ENCODE measurements at regions not wholly inside any gene's neighbourhood (a gene's known extent, or its start where the extent isn't known, plus 50 kb on each side); places are given as distances from the start of the nearest gene placed in this dataset.
"Not testable (repeated sequence)": the region's sequence is repeated elsewhere in the genome, so short reads cannot be mapped to it uniquely, and the experiment has no call there.

DNA sequence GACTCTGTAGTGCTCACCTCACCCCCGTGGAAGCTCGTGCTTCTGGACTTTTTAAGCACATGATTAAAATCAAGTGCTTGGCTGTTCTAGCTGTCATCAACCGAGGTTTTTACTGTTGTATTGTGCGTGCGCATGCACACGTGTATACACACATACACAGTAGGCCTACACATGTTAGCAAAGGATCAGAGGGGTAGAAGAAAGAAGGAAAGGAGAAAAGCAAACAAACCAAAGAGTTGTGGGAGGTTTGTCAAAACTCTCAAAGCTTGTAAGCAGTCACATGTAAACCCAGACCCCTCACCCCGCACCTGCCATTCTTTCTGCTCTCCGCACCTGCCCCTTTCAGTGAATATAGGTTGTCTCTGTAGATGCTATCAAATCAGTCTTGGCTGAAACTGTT is 311.8 kb downstream of the HS3ST1 start:
- DNase-seq, result no peak

DNA sequence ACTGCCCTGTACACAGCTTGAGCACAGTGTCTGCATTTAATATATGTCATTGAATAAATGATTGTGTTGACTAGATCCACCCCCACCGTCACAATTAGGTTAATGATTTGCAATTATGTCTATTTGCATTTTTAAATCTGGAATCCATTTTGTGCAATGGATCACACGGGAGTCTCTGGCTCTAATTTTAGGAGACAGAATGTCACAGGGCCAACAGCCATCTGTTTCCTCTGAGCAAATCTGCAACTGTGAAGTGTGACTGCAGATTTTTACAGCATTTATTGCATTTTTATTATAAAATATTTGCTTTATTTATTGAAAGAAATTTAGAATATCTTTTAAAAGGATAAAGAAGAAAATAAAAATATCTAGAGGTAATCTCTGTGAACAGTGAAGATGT is 316.8 kb downstream of the HS3ST1 start:
- DNase-seq, result no peak

DNA sequence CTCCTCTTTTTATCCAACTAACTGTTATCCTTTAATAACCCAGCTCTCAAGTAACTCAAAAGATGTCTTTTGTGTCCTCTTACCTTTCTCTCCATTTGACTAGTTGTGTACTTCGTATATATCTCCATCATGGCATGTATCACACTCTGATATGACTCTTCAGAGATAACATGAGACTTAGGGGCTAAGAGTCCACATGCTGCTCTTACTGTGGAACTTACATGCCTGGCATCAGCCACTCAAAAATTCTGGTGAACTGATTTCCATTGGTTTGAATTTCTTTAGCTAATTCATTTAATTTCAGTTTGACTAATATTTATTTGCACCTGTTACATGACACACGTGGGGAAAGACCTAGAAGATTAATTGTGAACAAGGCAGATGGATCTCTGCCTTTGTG is 317.3 kb downstream of the HS3ST1 start:
- no peak for DNase-seq

DNA sequence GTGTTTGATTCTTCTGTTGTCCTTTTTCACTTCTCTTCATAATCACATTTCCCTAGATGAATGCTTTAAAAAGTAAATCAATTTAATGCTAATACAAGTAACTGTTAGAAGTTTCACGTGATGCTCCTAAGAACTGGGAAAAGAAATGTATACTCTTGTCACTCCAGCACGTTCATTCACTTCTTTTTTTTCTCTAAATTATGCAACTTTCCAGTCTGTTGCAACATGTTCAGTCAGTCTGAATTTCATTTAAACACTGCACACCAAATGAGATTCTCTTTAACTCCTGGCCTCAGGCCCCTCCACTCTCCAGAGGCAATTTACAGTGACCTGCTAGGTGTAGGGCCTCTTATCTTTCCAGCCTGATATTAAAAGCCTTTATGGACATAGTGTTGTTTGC is 321.9 kb downstream of the HS3ST1 start:
- DNase-seq, result no peak

DNA sequence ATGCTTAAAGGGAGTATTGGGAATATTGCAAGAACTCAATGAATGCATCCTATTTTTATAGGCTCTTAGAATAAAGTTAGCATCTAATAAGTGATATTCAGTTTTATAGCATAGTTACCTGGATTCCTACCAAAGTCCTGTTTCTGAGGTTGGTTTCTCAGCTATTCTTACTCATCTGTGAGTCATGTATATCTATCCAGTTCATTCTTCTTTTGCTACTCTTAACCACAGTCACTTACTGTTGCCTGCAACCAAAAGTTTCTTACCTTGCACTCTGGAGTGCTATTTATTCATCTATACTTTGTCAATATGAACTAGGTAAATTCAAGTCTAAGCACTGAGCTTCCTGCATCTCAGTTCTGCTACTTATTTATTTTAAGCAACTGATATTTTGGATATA is 322.5 kb downstream of the HS3ST1 start:
- DNase-seq, result no peak

DNA sequence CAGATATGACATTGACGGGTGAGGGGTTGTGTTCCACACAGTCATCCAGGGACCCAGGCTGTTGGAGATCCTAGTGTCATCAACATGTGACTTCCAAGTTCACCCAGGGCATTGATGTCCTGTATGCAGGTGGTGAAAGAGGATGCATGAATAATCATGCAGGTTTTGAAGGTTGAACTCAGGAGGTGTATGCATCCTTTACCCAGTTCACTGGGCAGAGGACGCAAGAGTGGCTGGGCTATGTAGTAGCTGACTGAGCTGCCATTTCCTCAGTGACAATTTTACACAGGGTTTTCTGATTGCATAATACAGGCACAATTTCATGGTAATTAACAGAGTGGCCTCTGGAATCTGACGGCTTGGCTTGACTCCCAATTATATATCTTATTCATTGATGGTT is 323.0 kb downstream of the HS3ST1 start:
- DNase-seq, result no peak

DNA sequence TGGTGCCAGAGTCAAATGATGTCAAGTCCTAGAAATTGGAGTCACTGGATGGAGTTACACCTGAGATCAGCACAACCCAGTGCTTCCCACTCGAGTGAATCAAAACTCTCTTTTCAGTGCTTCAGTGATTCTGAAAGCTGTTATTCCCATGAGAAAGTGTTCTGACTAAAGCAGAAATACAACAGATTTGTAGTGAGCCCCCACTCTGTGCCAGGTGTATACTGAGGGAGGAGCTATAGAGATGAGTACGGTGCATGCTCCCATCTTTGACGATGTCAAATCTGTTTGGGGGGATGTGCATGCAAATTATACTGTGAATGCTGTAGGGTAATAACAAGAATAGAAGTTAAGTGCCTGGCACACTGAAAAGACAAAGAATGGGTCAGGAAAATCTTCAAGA is 330.2 kb downstream of the HS3ST1 start:
- DNase-seq, result no peak

DNA sequence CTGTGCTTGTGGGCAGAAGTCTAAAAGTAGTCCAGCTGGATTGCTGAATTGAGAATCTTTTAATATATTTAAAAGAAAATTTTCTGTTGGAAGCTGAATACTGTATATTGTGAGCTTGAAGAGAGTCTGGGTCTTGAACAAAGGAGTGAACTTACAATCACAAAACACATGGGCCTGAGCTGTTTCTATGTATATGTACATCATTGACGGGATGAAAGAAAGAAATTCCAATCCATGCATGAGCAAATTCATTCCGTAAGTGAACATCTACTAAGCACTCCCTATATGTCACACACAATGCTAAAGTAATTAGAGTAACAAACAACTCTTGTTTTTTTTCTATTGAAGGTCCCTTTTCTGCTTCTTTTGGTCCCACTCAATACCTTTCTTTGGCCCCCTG is 331.0 kb downstream of the HS3ST1 start:
- DNase-seq, result no peak

DNA sequence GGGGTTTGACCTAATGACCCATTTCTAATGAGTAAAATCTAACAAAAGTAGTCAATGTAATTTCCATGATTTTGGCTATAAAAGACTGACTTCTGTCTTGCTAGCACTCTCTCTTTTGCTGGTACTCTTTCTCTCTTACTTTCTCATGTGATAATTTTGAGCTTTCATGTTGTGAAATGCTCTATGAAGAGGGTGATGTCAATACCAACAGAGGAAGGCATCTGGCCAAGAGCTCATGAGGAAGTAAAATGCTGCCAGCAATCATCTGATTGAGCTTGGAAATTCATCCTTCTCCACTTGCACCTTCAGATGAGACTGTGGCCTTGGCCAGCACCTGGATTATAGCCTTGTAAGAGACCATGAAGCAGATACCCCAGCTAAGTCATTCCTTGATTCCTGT is 347.7 kb downstream of the HS3ST1 start:
- DNase-seq, result no peak

DNA sequence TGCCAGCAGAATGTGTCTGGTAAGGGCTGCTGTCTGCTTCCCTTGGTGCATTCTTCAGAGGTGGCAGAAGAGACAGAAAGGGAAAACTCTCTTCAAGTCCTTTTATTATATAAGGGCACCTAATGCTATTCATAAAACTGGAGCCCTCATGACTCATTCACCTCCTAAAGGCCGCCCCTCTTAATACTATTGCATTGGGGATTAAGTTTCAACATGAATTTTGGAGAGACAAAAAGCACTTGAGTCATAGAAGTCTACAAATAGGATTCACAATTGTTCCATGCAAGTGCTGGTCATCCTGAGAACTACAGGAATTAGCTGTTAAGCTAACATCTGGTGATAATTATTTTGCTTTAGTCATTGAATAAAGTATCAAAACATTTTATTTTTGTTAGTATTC is 349.5 kb downstream of the HS3ST1 start:
- no peak for DNase-seq

DNA sequence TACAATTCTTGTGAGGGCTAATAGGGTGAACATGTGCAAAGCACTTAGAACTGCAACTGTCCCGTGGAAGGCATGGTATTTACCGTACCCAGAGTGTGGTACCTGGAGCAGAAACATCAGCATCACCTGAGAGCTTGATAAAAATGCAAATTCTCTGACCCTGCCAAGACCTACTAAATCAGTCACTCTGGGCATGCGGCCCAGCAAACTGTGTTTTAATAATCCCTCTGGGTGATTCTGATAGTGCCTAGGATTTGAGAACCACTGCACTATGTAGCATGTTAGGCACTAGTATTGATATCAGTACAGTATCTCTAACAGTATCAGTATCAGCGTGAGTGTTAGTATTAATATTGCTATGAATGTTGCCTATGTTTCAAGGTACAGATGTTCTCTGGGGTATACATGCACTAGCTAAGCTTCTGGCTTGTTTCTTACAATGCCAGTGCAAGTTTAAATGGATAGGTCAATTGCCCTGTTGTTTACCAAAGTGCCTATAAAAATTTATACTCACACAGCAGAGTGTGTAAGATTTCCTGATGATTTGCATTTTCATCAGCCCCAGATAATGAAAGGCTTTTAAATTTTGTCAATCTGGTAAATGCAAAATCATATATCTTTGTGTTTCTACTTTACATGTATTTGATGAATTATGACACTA is 354.0 kb downstream of the HS3ST1 start:
- no peak for DNase-seq

DNA sequence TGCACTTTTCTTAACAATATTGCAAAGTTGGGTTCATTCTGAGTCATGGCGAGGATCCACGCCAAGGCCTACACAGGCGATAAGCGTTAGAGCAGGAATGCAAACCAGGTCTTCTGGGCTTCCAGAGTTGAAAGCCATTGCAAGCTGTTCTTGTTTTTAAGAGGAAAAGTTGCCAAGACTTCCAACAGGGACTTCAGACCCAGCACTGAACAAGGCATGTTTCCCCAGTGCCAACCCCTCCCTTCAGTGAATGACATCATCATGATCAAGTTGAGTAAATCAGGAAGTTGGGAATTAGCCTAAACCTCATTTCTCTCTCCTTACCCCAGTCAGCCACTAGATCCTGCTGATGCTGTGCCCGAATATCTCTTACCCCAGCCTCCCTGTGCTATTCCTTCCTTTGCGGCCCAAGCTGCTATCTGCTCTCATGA is 355.1 kb downstream of the HS3ST1 start:
- no peak for DNase-seq

DNA sequence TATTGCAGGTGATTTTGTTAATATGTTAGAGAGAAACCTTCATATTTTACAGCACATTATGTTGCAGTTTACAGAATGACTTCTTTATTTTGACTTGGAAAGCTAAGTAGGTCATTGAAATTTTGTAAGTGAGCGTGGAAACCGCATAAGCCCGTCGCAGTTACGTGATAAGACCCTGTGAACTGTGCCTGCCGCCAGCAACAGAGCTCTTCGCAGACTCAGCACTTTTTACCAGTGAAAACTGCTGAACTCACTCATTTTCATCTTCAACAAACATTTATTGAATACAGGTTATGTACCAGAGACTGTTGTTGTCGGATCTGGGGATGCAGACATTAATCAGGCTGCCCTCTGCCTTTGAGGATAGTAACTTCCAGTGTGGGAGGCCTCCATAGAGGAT is 355.7 kb downstream of the HS3ST1 start:
- DNase-seq, result no peak

DNA sequence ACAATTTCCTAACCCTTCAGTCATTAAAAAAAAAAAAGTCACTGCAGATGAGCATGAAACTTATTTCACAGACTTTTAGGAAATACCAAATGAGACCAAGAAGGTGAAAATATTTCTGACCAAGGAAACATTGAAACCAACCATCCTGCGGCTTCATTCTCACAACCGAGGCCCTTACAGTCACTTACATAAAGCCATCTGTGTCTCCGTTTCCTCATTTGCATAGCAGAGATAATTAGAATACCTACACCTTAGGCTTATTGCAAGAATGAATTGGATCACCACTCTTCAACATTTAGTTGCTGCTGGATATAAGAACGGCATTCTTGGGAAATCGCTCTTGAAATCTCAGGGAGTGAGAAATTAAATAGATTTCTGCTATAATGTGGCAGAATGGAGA is 356.2 kb downstream of the HS3ST1 start:
- no peak for DNase-seq

DNA sequence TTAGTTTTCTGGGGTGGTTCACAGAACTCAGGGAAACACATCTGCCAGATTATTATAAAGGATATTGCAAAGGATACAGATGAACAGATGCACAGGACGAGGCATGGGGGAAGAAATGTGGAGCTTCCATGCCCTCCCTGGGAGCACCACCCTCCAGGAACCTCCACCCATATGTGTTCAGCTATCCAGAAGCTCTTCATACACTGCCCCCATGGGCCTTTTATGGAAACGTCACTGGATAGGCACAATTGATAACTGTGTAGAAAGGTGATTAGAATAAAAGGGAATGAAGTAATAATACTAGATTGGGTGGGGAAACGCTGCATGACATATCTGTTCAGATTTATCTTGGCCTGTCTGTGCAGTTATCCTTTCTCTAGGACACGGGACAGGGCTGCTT is 357.9 kb downstream of the HS3ST1 start:
- no peak for DNase-seq

DNA sequence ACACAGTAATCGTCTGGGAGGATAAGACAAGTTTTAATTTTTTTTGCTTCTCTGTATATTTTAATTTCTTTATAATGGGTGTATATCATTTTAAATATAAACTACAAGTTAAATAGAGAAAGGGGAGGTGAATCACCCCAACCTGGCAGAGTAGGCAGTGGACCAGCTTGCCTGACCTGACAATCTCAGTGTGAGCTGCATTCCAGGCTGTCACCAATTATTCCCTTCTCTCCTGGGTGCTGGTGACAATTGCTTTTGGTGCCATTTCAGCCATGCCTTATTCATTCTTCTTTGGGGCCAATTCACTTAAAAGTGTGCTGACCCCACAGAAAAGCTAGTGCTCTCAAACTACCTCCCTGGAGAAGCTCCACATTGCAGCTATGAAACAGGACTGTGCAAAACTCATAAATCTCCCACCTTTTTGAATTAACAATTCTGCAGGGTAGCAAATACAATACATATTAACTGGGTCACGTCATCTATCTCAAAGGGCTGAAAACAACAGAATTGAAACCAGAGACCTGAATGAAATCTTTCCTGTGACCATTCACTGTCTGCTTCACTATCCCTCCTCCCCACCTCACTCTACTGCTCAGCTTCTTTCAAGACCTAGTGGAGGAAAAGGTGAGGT is 359.0 kb downstream of the HS3ST1 start:
- DNase-seq, result no peak

DNA sequence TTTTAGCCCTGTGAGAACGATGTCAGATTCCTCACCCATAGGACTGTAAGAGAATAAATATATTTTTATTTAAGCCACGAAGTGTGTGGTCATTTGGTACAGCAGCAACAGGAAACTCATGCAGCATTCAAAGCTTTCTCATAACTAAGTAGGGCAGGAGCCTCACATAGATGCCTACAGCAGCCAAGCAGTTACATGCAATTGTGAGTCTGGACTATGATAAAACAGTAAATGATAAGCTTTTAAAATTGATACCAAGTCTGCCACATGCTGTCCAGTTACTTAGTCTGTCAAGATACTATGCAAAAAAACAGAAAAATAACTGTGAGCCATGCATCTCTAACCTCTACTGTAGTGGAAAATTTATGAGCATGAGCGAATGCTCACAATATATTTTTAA is 359.6 kb downstream of the HS3ST1 start:
- no peak for DNase-seq

DNA sequence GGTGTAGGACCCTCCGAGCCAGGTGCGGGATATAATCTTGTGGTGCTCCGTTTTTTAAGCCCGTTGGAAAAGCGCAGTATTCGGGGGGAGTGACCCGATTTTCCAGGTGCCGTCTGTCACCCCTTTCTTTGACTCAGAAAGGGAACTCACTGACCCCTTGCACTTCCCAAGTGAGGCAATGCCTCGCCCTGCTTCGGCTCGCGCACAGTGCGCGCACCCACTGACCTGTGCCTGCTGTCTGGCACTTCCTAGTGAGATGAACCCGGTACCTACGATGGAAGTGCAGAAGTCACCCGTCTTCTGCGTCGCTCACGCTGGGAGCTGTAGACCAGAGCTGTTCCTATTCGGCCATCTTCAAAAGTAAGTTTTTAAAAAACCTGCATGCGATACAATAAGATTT is 362.1 kb downstream of the HS3ST1 start:
- not testable (repeated sequence) for DNase-seq

DNA sequence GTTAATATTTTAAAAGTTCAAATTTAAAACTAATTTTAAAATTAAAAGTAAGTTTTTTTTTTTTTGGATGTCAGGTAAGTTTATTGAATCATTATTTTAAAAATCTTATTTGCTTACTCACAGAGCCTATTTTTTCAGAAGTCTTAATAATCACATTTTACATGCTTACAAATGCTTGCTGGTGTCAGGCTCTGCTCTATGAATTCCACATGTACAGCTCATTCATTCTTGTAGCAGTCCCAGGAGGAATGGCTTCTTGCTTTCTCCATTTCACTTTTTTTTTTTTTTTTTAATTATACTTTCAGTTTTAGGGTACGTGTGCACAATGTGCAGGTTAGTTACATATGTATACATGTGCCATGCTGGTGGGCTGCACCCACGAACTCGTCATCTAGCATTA is 368.1 kb downstream of the HS3ST1 start:
- not testable (repeated sequence) for DNase-seq

DNA sequence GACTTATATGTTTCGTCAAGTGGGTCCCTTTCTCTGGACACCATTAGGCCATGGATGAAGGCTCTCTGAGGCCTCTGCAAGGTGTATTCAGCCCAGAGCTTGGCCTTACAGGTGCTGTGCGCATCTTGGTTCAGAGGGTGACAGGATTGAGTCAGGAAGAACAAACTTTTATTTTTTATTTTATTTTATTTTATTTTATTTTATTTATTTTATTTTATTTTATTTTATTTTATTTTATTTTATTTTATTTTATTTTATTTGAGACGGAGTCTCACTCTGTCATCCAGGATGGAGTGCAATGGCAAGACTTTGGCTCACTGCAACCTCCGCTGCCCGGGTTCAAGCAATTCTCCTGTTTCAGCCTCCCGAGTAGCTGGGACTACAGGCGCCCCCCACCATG is 370.4 kb upstream of the CLNK start:
- DNase-seq, result not testable (repeated sequence)

DNA sequence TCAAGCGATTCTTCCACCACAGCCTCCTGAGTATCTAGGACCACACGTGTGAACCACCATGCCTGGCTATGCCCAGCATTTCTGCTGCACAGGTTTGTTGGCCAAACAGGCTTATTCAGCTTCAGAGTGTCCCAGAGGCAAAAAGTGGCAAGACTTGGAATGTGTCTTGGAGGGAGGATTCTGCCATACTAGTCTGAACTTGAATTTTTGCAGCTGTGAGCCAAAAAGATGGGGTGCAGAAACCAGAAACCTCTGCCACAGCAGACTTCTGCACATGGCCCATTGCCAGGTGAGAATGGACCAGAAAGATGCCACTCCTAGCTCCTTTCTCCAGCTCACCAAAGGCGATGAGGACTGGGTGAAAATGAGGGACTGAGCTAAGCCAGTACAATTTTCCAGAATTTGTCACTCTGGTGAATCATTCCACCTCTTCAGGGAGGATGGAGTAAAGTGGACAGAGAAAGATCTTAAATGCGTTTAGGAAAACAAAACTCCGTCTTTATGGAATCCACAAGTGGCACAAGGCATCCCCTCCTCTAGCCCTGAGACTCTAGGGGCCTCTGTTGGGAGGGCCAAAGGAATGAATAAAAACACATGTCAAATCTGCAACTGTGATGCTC is 369.1 kb upstream of the CLNK start:
- no peak for DNase-seq

DNA sequence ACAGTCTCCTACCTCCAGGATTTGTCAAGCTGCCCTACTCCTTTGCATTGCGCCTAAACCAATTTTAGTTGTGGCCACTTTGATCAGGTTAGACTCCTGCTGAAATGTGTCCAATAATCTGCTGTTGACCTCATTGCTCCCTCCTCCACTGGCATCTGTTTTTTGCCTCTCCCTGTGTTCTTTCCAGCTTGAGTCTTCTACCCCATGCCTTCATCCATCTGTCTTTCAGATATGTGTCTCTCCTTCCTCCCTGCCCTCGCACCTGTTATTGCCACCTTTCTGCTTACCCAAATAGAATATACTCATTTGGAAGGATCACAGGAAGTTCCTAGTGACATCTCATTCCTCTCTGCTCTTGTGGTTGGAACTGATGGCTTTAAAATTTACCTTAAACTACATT is 366.6 kb upstream of the CLNK start:
- no peak for DNase-seq

DNA sequence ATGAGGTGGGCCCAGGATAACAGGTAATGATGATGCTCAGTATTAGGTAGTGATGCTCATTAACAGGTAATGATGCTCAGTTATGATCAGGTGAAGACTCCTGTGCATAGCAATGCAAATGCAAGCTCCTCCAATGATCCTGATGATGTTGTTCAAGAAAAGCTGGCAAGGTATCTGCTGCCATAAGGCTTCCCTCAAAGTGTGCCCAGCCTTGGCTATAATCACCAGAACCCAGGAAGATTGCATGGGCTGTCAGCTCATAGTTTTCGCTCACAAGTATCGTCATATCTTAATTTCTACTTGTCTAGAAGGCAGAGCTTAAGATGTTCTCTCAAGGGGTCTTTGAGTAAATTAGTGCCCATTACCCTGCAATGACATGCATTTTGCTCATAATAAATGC is 366.2 kb upstream of the CLNK start:
- no peak for DNase-seq

DNA sequence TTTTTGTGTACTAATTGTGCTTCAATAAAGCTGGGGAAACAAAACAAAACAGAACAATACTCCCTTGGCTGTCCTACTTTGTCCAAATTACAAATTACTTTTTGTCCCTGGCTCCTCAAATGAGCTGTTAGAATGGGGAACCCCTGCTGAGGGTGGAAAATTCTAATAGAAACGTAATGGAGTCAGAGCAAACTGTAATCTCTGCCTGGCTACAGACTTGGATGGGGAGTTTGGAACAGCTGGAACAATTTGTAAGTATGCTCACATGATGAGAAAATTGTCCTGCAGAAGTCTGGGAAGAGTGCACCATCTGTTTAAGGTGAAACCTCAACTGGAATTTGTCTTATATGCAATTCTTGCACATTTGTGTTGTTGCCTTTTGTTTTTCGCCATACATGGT is 364.4 kb upstream of the CLNK start:
- DNase-seq, result no peak

DNA sequence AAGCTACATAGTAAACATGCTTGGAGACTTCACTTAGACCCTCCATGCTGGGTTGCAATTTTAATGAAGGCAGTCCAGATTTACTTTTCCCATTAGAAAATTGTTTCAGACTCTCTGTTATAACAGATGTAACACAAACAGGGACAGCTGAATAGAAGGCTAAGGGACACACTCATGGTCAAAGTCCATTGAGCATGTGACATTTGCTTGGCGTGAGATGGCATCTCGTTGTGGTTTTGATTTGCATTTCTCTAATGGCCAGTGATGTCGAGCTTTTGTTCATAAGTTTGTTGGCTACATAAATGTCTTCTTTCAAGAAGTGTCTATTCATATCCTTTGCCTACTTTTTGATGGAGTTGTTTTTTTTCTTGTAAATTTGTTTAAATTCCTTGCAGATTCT is 358.2 kb upstream of the CLNK start:
- DNase-seq, result no peak
